Astrocyte (in vitro differentiated cells and primary cell): ENCODE measurements at regions not wholly inside any gene's neighbourhood (a gene's known extent, or its start where the extent isn't known, plus 50 kb on each side); places are given as distances from the start of the nearest gene placed in this dataset.

Source experiments
- DNase-seq: peaks from one replicate; pipeline ENCODE4 v3.0.0-alpha.2; 2010; ENCODE audit warnings: low read depth
- FAIRE-seq: peaks from 2 replicates; lab custom pipeline; 2011; peaks lifted over from hg19 to GRCh38; lab: Jason Lieb, UNC
- H2AFZ ChIP-seq: 2 replicates; pipeline ENCODE4 v1.6.0; 2012; ENCODE audit warnings: low read depth, low read length, inconsistent platforms
- H3K27ac ChIP-seq: 2 replicates; pipeline ENCODE4 v1.5.1; 2011; ENCODE audit warnings: low read depth, low read length, inconsistent platforms
- H3K27me3 ChIP-seq: 2 replicates; pipeline ENCODE4 v1.6.0; 2011; ENCODE audit warnings: low read length, inconsistent platforms; ENCODE audit not compliant: insufficient read depth
- H3K36me3 ChIP-seq: 2 replicates; pipeline ENCODE4 v1.5.1; 2011; ENCODE audit warnings: low read length, inconsistent platforms; ENCODE audit not compliant: insufficient read depth
- H3K4me1 ChIP-seq: 2 replicates; pipeline ENCODE4 v1.5.1; 2011; ENCODE audit warnings: low read length, inconsistent platforms; ENCODE audit not compliant: insufficient read depth
- H3K4me2 ChIP-seq: 2 replicates; pipeline ENCODE4 v1.6.0; 2012; ENCODE audit warnings: low read length, inconsistent platforms
- H3K4me3 ChIP-seq: 2 replicates; pipeline ENCODE4 v1.5.1; 2011; ENCODE audit warnings: low read depth, mild to moderate bottlenecking, low read length, inconsistent platforms; ENCODE audit not compliant: insufficient read depth
- H3K79me2 ChIP-seq: 2 replicates; pipeline ENCODE4 v1.6.0; 2012; ENCODE audit warnings: mild to moderate bottlenecking, low read length, inconsistent platforms; ENCODE audit not compliant: insufficient read depth
- H3K9ac ChIP-seq: 2 replicates; pipeline ENCODE4 v1.6.0; 2012; ENCODE audit warnings: mild to moderate bottlenecking, low read length, inconsistent platforms
- H3K9me3 ChIP-seq: 2 replicates; pipeline ENCODE4 v1.5.1; 2012; ENCODE audit warnings: low read depth, mild to moderate bottlenecking, low read length, inconsistent platforms; ENCODE audit not compliant: insufficient read depth
- H4K20me1 ChIP-seq: 2 replicates; pipeline ENCODE4 v1.6.0; 2012; ENCODE audit warnings: low read length, inconsistent platforms; ENCODE audit not compliant: insufficient read depth
- H3K27ac Mint-ChIP-seq: one replicate; pipeline ENCODE4 v1.8.0; 2021; ENCODE audit warnings: mild to moderate bottlenecking, mixed read lengths; ENCODE audit not compliant: unreplicated experiment
- H3K27me3 Mint-ChIP-seq: one replicate; pipeline ENCODE4 v1.8.0; 2021; ENCODE audit warnings: low read depth, mixed read lengths; ENCODE audit not compliant: unreplicated experiment
- H3K36me3 Mint-ChIP-seq: one replicate; pipeline ENCODE4 v1.8.0; 2021; ENCODE audit warnings: low read depth, mixed read lengths; ENCODE audit not compliant: unreplicated experiment
- H3K4me1 Mint-ChIP-seq: one replicate; pipeline ENCODE4 v1.8.0; 2021; ENCODE audit warnings: low read depth, mixed read lengths; ENCODE audit not compliant: unreplicated experiment
- H3K4me3 Mint-ChIP-seq: one replicate; pipeline ENCODE4 v1.8.0; 2021; ENCODE audit warnings: mild to moderate bottlenecking, moderate library complexity, mixed read lengths; ENCODE audit not compliant: unreplicated experiment
- H3K9me3 Mint-ChIP-seq: one replicate; pipeline ENCODE4 v1.8.0; 2021; ENCODE audit warnings: mild to moderate bottlenecking, mixed read lengths; ENCODE audit not compliant: unreplicated experiment
- CTCF ChIP-seq: IDR thresholded peaks from 2 replicates; pipeline ENCODE4 v1.5.1; 2011; ENCODE audit warnings: low read depth, mild to moderate bottlenecking, inconsistent platforms, low read length, moderate library complexity; ENCODE audit not compliant: insufficient read depth
- EZH2 ChIP-seq: IDR thresholded peaks from 2 replicates; pipeline ENCODE4 v1.6.1; 2012; ENCODE audit warnings: mild to moderate bottlenecking, low read length, inconsistent platforms; ENCODE audit not compliant: insufficient read depth

DNA sequence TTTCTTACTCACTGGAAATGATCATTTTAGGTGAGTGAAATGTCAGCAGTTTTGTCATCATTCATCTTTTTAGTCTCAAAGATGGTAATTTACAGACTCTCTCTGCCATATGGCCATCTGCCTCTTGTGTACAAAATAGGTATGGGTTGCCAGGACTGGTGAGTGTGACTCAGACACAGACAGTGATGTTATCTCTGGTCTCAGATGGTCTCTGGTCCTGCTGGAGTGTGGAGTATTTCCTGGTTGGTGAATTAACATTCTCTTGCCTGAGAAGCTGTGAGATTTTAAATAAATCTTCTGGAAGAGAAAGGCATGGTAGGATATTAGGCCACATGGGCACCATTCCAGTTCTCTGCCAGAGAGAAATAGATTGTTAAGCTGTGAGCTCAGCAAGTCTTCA is 207.0 kb downstream of the ATP23 start:
- Histone ChIP-seq H3K27ac (no peak overlapping the region), H3K79me2 (no peaks in the 10 kb centered on the region), H3K4me3 (no peak overlapping the region), H3K36me3 (no peaks in the 10 kb centered on the region), H3K4me1 (no peaks in the 10 kb centered on the region), H4K20me1 (no peaks in the 10 kb centered on the region), H3K9ac (no peak overlapping the region), H3K4me2 (no peak overlapping the region), H3K9me3 (no peaks in the 10 kb centered on the region), H2AFZ (no peak overlapping the region), H3K27me3 (no peaks in the 10 kb centered on the region)
- TF ChIP-seq EZH2 = no peak
- TF ChIP-seq CTCF = no peak
- Mint-ChIP-seq H3K4me1 (peaks cover 4% of the 10 kb centered on the region), H3K36me3 (no peaks in the 10 kb centered on the region), H3K27me3 (no peaks in the 10 kb centered on the region), H3K9me3 (peaks cover 7% of the 10 kb centered on the region), H3K4me3 (no peak overlapping the region), H3K27ac (peak overlapping the region; percentile 56)
- DNase-seq (peak; percentile 90), FAIRE-seq (peak; percentile 34)

- Mint-ChIP-seq H3K4me3 (no peak overlapping the region), H3K27me3 (no peaks in the 10 kb centered on the region), H3K9me3 (peaks cover 7% of the 10 kb centered on the region), H3K36me3 (no peaks in the 10 kb centered on the region), H3K4me1 (peaks cover 4% of the 10 kb centered on the region), H3K27ac (peak overlapping the region; percentile 56)
- no peak for DNase-seq
- no peak overlapping the region for H3K4me3 ChIP-seq
- H2AFZ ChIP-seq = no peak overlapping the region
- no peaks in the 10 kb centered on the region for H3K27me3 ChIP-seq
- H3K79me2 ChIP-seq = no peaks in the 10 kb centered on the region
- TF ChIP-seq CTCF = no peak
- TF ChIP-seq EZH2 = no peak
- FAIRE-seq = no peak
- no peaks in the 10 kb centered on the region for H3K9me3 ChIP-seq
- no peaks in the 10 kb centered on the region for H4K20me1 ChIP-seq
- no peak overlapping the region for H3K27ac ChIP-seq
- H3K4me1 ChIP-seq = no peaks in the 10 kb centered on the region
- no peak overlapping the region for H3K9ac ChIP-seq
- H3K4me2 ChIP-seq = no peak overlapping the region
- H3K36me3 ChIP-seq = no peaks in the 10 kb centered on the region
Observed at GRCh38 chr12:58148976-58149375, 207.6 kb downstream of the ATP23 start.

DNA sequence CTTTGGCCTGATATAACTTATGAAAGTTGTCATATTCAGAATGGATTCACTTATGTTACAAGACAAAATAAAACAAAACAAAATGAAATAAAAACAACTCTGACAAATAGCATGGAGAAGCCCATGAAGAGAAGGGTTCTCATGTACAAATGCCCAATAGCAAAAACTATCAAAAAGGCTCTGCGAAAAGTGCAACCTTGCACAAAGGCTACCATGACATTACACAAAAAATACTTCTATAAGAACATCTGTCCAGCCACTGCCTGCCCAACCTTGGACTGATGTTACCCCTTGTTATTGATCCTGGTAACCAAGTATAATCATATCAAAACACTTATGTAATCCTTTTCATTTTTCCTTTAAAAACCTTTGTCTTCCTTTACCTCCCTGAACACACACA is 213.0 kb downstream of the ATP23 start:
- no peak for TF ChIP-seq EZH2
- TF ChIP-seq CTCF = no peak
- H3K36me3 ChIP-seq = no peaks in the 10 kb centered on the region
- DNase-seq (no peak), FAIRE-seq (no peak)
- Mint-ChIP-seq H3K9me3 (no peaks in the 10 kb centered on the region), H3K27ac (no peak overlapping the region), H3K36me3 (no peaks in the 10 kb centered on the region), H3K27me3 (no peaks in the 10 kb centered on the region), H3K4me1 (no peaks in the 10 kb centered on the region), H3K4me3 (no peak overlapping the region)
- no peak overlapping the region for H3K9ac ChIP-seq
- no peak overlapping the region for H3K4me2 ChIP-seq
- no peaks in the 10 kb centered on the region for H4K20me1 ChIP-seq
- no peak overlapping the region for H3K4me3 ChIP-seq
- H3K79me2 ChIP-seq = no peaks in the 10 kb centered on the region
- H3K4me1 ChIP-seq = no peaks in the 10 kb centered on the region
- H3K27me3 ChIP-seq = no peaks in the 10 kb centered on the region
- no peak overlapping the region for H3K27ac ChIP-seq
- H3K9me3 ChIP-seq = no peaks in the 10 kb centered on the region
- H2AFZ ChIP-seq = no peak overlapping the region
